ENCODE measurements at regions not wholly inside any gene's neighbourhood (a gene's known extent, or its start where the extent isn't known, plus 50 kb on each side); places are given as distances from the start of the nearest gene placed in this dataset.

GRCh38 chr12:131333621-131334440 is 377.1 kb upstream of the SFSWAP start:
- DNase-seq (no peak), ATAC-seq (ENCODE audit: low read depth) (no peak)
- Histone ChIP-seq H4K5ac (ENCODE audit: low read depth, low read length) (no peak overlapping the region), H3K36me3 (ENCODE audit: control insufficient read depth, insufficient read depth, low read length) (no peaks in the 10 kb centered on the region), H3K18ac (ENCODE audit: low read depth, low read length) (no peak overlapping the region), H4K91ac (ENCODE audit: insufficient read depth, low read depth, low read length) (no peak overlapping the region), H4K8ac (ENCODE audit: low read depth in 2 of 2, low read length in 2 of 2) (no peak overlapping the region), H3K9me3 (ENCODE audit: control insufficient read depth, insufficient read depth, low read length) (peaks cover 8% of the 10 kb centered on the region; the same call in 1 of the 2 replicates), H3K56ac (ENCODE audit: extremely low read depth, insufficient read depth, low read length) (no peak overlapping the region), H2AFZ (replicated peaks; ENCODE audit: low read length, poor library complexity) (no peak overlapping the region), H2BK5ac (ENCODE audit: low read depth, low read length, poor library complexity, severe bottlenecking) (no peak overlapping the region), H3K9me1 (ENCODE audit: insufficient read depth, low read length) (no peaks in the 10 kb centered on the region), H3K14ac (replicated peaks; ENCODE audit: low read depth, low read length) (no peak overlapping the region), H2BK20ac (ENCODE audit: low read depth, low read length) (no peak overlapping the region), H3K27ac (ENCODE audit: insufficient read depth, low read length) (no peak overlapping the region), H3K79me1 (ENCODE audit: low read depth in 1 of 2, low read length in 2 of 2) (no peaks in the 10 kb centered on the region), H2BK15ac (ENCODE audit: low read depth, low read length) (no peak overlapping the region), H3K4me1 (ENCODE audit: control insufficient read depth, insufficient read depth, low read length) (no peaks in the 10 kb centered on the region), H3K23ac (ENCODE audit: low read depth, low read length) (no peak overlapping the region), H3K9ac (ENCODE audit: low read depth, low read length) (no peak overlapping the region), H2AK9ac (replicated peaks; ENCODE audit: low read depth, low read length, poor library complexity) (no peak overlapping the region), H3K4me3 (ENCODE audit: insufficient read depth, low read depth, low read length) (no peak overlapping the region), H4K20me1 (ENCODE audit: insufficient read depth, low read length) (no peaks in the 10 kb centered on the region), H2AK5ac (ENCODE audit: low read depth, low read length) (no peak overlapping the region), H3K27me3 (ENCODE audit: control insufficient read depth, insufficient read depth, low read length) (no peaks in the 10 kb centered on the region), H3K4ac (ENCODE audit: low read depth, low read length) (no peak overlapping the region), H3K4me2 (ENCODE audit: low read depth, low read length) (no peak overlapping the region), H2BK120ac (ENCODE audit: low read depth, low read length) (no peak overlapping the region)
- ChIA-PET CTCF (no interaction called here), POLR2A (ENCODE audit: unreplicated experiment) (no interaction called here)
- BruUV-seq (replicated peaks), result no TSS peak
- intact Hi-C loops (cut with micrococcal nuclease), result no loop called here
- dilution Hi-C loops (cut with HindIII; ENCODE audit: low sequenced_read_pairs, unreplicated experiment), result no loop called here
- in situ Hi-C loops (cut with MboI; ENCODE audit: low sequenced_read_pairs), result no loop called here
- TF ChIP-seq POLR2A (IDR thresholded peaks at IDR 0.05; ENCODE audit: low read depth, low read length), result no peak
- TF ChIP-seq NFE2L2 (IDR thresholded peaks at IDR 0.05; ENCODE audit: low read depth, low read length), result no peak
- no peak for TF ChIP-seq CTCF (conservative IDR thresholded peaks at IDR 0.05; ENCODE audit: low read depth, low read length)
- TF ChIP-seq MXI1 (IDR thresholded peaks at IDR 0.05; ENCODE audit: borderline replicate concordance, low read depth, low read length), result no peak
- TF ChIP-seq RAD21 (IDR thresholded peaks at IDR 0.05; ENCODE audit: low read length), result no peak
- no peak for TF ChIP-seq MAFK (IDR thresholded peaks at IDR 0.05; ENCODE audit: low read depth, low read length)
- no peak for TF ChIP-seq RCOR1 (IDR thresholded peaks at IDR 0.05; ENCODE audit: insufficient replicate concordance, low read length)
- TF ChIP-seq SMC3 (IDR thresholded peaks at IDR 0.05; ENCODE audit: low read depth, low read length), result no peak
- no peak for TF ChIP-seq ELK1 (IDR thresholded peaks at IDR 0.05; ENCODE audit: borderline replicate concordance, low read depth, low read length)
- TF ChIP-seq FOS (IDR thresholded peaks at IDR 0.05; ENCODE audit: low read depth, low read length), result no peak
- no peak for TF ChIP-seq BHLHE40 (IDR thresholded peaks at IDR 0.05; ENCODE audit: low read depth, low read length)
- no peak for TF ChIP-seq CEBPB (IDR thresholded peaks at IDR 0.05; ENCODE audit: low read depth, low read length)
- TF ChIP-seq USF2 (IDR thresholded peaks at IDR 0.05; ENCODE audit: low read depth, low read length), result no peak
- TF ChIP-seq MAZ (IDR thresholded peaks at IDR 0.05; ENCODE audit: borderline replicate concordance, low read depth, low read length), result no peak
- no peak for TF ChIP-seq RFX5 (IDR thresholded peaks at IDR 0.05; ENCODE audit: low read depth, low read length)
- TF ChIP-seq CHD1 (IDR thresholded peaks at IDR 0.05; ENCODE audit: low read depth, low read length), result no peak
- WGBS, 2 experiments (ENCODE audit: extremely low coverage in 2 of 2, insufficient read length in 1 of 2), result no CpG with 5 or more reads among the region's 15 CpGs

Data from IMR-90 (cell line).